B cell (primary cell): ENCODE measurements at regions not wholly inside any gene's neighbourhood (a gene's known extent, or its start where the extent isn't known, plus 50 kb on each side); places are given as distances from the start of the nearest gene placed in this dataset.

ENCODE experiments used
- CTCF ChIP-seq: fragments of 200-600 bp; IDR thresholded peaks from one replicate; pipeline ENCODE4 v1.8.0; 2022; ENCODE audit warnings: antibody characterized with exemption, mild to moderate bottlenecking
- EZH2 ChIP-seq: IDR thresholded peaks from 2 replicates; pipeline ENCODE4 v1.6.1; 2012; ENCODE audit warnings: borderline replicate concordance, low read depth, mild to moderate bottlenecking, moderate library complexity, low read length; ENCODE audit not compliant: insufficient read depth, poor library complexity, severe bottlenecking

DNA sequence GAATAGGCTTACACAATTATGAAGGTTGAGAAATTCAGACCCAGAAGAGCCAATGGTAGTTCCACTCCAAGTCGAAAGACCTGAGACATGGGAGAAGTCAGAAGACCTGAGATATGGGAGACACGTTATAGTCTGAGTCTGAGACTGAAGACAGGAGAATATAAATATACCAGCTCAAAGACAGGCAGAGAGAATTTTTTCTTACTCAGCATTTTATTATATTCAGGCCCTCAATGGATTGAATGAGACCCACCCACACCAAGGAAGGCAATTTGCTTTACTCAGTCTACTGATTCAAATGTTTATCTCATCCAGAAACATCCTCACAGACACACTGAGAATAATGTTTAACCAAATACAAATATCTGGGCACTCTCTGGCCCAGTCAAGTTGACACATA is 693.5 kb downstream of the HDGFL1 start:
- TF ChIP-seq CTCF, result no peak
- TF ChIP-seq EZH2, result no peak
